ENCODE measurements at regions not wholly inside any gene's neighbourhood (a gene's known extent, or its start where the extent isn't known, plus 50 kb on each side); places are given as distances from the start of the nearest gene placed in this dataset.

- no peak for DNase-seq
Measured at GRCh38 chr7:96927131-96927530, 78.2 kb upstream of the DLX6 start.

- no peak for DNase-seq
Measured at GRCh38 chr7:96928965-96929364, 76.4 kb upstream of the DLX6 start.

DNA sequence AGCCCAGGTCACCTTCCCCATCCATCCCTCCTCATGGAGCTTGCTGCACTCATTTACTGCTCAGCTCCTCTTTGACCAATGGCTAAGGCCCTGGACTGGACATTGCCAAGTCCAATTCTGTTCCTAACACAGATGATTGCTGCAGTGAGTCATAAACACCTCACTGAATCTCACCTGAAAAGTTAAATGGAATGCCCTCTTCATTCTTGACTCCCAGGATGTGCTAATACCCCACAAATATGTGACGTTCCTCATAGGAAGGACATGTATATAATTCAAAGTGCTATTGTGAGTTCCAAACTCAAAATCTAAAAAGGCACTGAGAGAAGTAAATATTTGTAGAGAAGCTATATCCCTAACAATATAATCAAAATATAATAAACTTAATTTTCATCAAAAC lies 73.5 kb upstream of the DLX6 start:
- DNase-seq: no peak

DNA sequence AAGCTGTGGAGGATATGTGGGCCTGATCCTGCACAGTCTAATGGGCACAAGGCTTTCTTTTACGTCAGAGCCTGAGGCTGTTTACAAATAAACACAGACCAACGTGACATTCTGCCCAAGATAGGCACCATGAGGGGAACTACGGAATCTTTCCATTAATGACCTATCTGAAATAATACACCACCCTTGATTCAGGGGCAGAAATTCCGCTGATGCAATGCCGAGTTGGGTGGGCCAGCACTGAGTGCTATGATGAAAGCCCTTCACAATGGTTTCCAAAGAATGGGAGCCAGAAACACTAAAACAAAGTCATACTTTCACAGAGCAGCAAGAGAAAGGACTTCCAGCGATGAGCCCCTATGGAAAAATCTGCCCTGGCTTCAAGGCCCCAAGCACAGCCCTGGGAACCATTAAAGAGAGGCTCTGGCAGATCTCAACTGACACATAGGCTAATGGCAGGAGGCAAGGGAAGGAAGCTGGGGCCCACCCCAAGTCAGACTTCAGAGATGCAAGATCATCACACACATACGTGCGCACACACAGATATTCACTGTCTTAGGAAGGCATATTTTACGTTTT lies 72.2 kb upstream of the DLX6 start:
- peak in 1 of 3 donors; percentile 2 for DNase-seq

GRCh38 chr7:96936621-96937020 lies 68.7 kb upstream of the DLX6 start:
- no peak for DNase-seq

- DNase-seq: no peak
Measured at GRCh38 chr7:96942112-96942511, 63.2 kb upstream of the DLX6 start.

DNA sequence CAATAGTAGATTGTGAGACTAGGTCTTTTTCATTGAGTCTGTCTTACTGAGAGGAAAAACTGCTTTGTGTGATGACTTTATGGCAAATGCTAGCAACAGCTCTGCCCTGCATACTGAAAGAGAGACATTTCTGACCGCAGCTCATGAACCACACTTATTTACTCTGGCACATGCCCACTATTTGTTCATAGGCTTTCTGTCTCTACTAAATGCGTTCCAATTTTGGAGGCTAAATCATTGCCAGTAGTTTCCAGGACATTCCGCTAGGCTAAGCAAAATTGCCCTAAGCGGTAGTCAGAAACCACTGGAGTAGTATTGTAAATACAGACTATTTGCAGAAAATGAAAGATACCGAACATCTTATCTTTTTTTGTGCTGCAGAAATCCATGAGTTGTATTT lies 55.6 kb upstream of the DLX6 start:
- no peak for DNase-seq

DNA sequence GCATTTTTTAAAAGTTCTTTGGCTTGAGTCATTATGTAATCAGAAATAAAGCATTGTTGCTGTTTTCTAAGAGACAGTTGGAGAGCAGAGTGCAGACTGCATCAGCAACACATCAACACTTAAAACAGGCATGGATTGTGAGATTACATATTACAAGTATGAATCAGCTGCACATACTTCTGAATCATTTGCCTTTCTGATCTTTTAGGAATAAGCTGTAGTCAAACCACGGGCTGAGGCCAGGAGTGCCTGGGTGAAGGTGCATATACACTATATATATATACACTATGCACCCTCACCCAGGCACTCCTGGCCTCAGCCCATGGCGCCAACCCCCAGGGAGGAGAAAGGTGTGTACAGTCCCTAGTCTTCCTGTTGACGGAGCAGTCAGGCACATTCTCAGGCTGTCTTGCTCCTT lies 52.4 kb upstream of the DLX6 start:
- no peak for DNase-seq

- DNase-seq: no peak
Measured at GRCh38 chr7:96953676-96954513, 51.5 kb upstream of the DLX6 start.

All from muscle of back (tissue), 3 donors.